Left cardiac atrium (tissue), 4 donors: ENCODE measurements at regions not wholly inside any gene's neighbourhood (a gene's known extent, or its start where the extent isn't known, plus 50 kb on each side); places are given as distances from the start of the nearest gene placed in this dataset.

Experiments used
- ATAC-seq, 2 donors: fragments of 200-7000 bp; cut with Tn5 transposase; one replicate each; pipeline ENCODE4 v1.9.1; 2020; ENCODE audit warnings: mild to moderate bottlenecking in 2 of 2, moderate library complexity in 2 of 2
- DNase-seq: peaks from one replicate; pipeline ENCODE4 v3.0.0-alpha.2; 2020
- intact Hi-C, 2 donors: fragments of 100-400 bp; cut with DNase I; formaldehyde crosslinking; loops; one replicate each; pipeline versions ENCODE4 v1.14.1 to v1.15.1; 2022 to 2023
- donor health status: DM: no; HTN: yes; CAD: no.
- donor health status: DM: no; HTN: yes; CAD: no; lungs with severe emphysema.
- donor health status: DM: yes; HTN: yes; CAD: no.
- donor health status: Dilated cardiomyopathy.

DNA sequence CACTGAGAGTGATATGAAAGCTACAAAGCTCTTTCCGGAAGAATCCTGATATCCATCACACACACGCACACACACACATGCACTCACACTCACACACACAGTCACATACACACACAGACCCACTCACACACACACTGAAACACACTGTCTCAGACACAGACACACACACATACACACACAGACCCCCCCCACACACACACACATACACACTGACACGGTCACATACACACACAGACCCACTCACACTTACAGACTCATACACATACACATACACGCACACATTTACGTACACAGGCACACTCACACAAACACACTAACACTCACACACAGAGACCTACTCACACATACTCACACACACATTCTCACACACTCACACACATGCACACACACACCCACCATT, 58.6 kb downstream of the LIG4 start:
- DNase-seq: no peak
- intact Hi-C loops: loop anchor here (5.0 to 10.0 kb wide), 2 partner anchors 782 to 944 kb away; no protein-coding TSS in a partner anchor
- no peak for ATAC-seq

DNA sequence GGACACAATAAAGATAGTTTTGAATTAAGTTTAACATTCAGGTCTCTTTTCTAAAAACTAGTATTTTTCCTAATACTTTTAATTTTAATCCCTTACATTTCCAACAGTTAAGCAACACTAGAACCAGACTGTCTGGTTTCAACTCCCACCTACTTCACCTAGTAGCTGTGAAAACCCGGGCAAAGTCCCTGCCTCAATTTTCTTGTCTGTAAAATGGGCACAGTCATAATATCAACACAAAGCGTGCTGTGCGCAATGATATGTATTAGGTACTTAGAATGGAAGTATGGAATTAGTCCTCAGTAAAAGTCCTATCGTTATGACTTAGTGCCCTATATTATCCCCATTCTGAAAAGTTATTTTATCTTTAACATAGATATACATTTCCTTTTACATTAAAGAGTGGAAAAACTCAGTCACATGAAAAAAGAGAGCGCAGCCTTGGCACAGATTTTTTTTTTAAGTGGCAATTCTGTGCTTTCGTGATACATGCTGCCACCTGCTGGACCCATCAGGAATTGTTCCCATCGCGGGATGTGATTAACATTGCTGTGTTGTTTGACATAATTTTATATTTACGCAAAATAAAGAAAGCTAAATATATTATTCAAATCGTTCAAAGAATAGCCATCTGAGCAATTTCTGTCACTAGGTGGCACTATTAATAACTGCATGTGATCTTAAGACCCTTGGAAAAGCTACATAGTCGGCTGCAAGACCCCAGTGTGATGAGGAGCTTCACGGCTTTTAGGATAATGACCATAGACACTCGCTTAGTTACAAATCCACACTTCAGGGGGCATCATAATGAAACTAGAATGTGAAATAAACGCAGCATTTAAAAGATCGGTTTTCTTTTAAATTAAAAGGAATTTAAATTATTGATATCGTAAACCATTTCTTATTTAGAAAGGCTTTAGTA, 59.9 kb downstream of the LIG4 start:
- ATAC-seq (peak in 1 of 2 donors; percentile 54), DNase-seq (peak; percentile 38)
- intact Hi-C loops: loop anchor here (2.0 to 10.0 kb wide), 3 partner anchors 781 to 945 kb away; no protein-coding TSS in a partner anchor

DNA sequence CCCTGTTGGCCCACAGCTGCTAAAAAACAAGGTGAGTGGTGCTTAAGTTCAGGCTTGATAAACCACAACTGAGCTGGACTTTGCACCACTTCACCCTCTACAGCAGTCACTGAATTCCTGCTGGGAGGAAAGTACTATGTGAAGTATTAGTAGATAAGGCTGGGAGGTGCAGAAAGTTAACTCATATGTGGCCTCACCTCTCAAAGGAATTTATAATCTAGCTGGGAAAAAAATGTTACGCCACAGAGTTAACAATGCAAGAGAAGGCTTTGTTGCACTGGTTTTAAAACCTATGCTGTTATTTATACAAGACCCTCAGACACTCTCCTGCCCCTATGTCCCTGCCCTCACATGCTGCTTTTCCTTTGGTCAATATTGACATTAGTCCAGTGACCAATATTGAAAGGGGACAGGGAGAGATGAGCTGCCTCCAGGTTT, 60.9 kb downstream of the LIG4 start:
- DNase-seq (no peak), ATAC-seq (peak in 1 of 2 donors; percentile 94)
- intact Hi-C loops: loop anchor here in 1 of 2 donors (2.0 to 10.0 kb wide), 2 partner anchors 780 to 944 kb away; no protein-coding TSS in a partner anchor

DNA sequence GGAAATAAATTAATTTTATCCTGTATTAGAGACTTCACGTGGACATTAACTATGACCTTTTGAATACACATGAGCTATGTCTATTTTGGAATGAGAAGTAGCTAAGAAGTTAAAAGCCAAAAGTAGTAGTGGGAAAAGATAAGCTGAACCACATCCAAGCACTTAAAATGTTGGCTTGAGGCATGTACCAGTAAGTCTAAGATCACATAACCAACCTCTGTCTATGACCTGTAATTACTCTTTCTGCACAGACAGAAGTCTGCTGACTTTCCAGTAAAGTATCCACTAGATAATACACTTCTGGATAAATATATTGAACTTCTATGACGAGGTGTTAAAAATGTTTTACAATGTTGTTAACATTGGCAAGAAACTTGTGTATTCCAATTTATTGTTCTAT, 68.7 kb downstream of the LIG4 start:
- ATAC-seq: peak; percentile 47 to 80
- intact Hi-C loops: no loop called here

DNA sequence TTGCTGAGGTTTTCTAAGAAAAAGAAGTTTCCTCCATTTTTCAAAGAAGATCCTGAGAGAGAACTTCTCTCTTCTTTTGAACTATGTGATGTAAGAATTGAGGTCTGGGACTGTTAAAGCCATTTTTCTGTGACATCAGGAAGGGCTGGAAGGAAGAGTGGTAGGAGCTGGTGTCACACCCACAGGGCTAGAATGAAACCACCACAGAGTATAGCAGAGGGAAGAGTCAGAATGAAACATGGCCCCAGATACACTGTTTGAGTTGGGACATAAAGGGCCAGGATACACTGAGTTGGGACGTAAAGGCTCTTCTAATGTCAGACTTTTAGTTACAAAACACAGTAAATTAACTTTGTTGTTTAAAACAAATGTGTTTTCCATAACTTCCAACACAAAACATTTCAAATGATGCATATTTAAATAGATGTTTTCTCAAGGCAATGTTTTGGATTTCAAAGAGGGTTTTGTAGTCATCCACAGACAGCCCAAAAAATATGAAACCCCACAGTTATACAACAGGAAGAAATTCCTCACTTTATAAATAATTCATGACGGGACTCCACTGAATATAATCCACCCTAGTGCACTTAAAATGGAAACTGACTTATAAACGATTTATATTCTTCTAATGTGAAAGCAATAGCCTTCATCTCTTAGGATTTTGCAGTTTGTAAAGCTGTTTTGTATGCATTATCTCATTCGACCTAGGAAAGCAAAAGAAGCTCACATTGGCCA, 72.5 kb downstream of the LIG4 start:
- ATAC-seq: no peak
- no peak for DNase-seq
- intact Hi-C loops: no loop called here

More for the DNA sequence above, 68.7 kb downstream of the LIG4 start:
- no peak for DNase-seq

DNA sequence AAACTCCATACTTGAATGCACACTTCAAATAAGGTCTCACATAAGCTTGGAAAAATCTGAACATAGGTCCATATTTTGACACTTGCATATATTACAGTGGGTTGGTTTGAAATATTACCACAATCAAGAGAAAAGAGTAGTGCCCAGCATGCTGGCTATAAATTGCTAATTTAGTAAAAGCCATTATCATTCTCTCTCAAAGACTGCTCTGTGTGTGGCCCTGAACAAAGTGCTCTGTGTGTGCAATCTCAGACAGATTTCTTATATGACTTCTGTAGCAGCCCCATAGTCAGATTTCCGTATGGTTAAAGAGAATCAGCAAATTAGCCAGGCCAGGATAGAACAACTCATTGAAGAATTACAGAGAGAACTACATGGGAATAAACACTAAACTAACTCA, 78.2 kb downstream of the LIG4 start:
- intact Hi-C loops: no loop called here
- ATAC-seq (no peak), DNase-seq (no peak)

DNA sequence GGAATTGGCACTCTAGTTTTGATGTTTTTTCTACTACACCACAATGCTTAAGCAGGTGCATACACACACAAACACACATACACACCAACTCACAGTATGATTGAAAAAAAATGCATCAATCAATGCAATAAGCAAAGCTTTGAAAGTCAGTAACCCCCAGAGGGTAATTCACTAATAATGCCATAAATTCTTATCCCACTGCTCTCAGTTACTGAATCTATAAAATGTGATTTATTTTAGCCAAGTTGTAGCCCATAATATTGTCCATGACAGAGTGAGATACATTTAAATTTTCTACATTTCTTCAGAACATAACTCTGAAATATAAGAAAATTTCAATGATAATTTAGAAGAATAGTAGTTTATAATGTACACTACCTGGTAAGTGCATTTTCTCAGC, 87.9 kb downstream of the LIG4 start:
- intact Hi-C loops: no loop called here
- DNase-seq: no peak
- ATAC-seq: no peak

DNA sequence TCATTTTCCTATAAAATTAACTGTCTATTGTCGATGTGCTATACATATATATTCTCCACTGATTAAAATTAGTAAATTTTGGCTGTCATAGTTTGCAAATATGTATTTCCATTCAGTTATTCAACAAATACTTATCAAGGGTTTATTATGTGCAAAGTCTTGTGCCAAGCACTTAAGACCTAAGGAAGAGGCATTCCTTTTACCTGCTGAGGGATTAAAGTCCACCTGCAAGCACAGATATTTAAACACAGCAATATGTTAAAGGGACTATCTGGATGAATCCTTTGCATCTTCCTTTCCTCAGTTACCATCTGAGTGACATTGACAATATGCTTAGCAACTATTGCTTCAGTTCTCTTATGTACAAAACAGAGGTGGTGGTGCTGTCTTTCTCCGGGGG, 89.3 kb downstream of the LIG4 start:
- ATAC-seq (no peak), DNase-seq (no peak)
- intact Hi-C loops: no loop called here

DNA sequence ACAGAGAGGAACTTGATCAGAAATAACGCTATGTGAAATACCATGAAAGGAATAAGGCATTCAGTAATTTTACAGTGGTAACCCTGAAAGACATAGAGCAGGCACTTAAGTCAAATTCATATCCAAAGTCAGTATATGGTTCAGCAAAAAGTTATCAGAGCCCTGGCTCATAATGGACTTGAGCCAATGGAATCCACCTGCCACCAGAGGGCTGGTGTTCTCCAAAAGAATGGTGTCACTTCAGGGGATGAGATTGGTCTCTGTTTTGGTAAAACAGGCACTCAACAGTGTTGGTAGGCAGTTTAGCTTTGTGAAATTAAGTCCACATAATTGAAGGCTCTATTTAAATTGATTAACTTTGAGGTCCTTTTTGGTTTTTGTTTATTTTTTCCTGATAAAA, 93.9 kb downstream of the LIG4 start:
- intact Hi-C loops: no loop called here
- DNase-seq: no peak
- no peak for ATAC-seq

DNA sequence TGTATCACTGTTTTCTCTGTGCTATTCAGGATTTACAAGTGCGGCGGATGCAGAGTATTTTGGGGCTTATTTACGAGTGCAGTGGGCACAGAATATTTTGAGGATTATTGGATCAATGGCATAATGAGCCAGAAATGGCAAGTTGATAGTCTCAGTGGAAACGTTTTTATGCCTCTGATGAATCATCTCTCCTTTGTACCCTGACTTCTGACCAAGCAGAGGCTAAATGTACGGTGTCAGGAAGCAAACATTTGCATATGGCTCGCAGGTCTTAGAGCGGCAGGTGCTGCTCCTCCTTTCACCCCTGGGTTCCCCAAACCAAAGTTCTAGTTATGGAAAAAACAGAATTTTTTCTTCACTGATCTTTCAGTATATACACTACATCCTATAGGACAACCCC, 94.5 kb downstream of the LIG4 start:
- ATAC-seq: no peak
- intact Hi-C loops: no loop called here
- DNase-seq: no peak

DNA sequence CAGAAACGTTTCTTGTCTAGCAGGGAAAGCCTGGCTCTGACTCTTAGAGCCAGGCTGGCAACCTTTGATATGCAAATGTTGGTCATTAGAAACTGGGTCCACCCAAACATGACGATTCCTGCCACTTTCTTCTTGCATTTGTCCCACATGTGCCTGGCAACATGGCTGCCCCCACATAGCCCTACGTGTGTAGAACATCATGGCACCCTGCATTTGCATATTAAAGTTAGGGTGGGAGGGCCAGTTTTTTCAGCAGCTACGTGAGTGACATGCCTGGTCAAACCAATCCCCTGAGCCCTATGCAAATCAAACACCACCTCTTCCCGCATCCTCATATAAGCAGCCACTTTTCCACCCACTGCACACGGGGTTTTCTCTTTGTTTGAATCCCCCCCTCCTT, 95.0 kb downstream of the LIG4 start:
- DNase-seq (no peak), ATAC-seq (no peak)
- intact Hi-C loops: no loop called here

DNA sequence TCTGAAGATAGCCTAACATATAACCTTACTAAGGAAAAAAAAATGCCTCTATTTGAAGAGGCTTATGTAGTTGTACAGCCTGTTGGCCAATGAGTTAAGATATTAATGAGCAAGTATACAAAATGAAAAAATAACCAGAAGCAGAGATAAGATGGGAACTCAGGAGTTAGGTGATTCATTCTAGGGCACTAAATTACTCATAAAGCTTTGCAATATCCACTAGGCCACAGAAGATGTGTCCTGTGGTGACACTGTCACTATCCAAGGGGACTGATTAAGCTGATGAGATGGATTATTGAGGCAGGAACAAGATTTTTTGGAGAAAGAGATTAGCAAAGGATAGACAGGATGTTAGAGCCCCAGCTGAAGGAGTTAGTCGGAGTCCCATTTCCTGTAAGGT, 99.6 kb downstream of the LIG4 start:
- no peak for DNase-seq
- ATAC-seq: no peak
- intact Hi-C loops: no loop called here

DNA sequence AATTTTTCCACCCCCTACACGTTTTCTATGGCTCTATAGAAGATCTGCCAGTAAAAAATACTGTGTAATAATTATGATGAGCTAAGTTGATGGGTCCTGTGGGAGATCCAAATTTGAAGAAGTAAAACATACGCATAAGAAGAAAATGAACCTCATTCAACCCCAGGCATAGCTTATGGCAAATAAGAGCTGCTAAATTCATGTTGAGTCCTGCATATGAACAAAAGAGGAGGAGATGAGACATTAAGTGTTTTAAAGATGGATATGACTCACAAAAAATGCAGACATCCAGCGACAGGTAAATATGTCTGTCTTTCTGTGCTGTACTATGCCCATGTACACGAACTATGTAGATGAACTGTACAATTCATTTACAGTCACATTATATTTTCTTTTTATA, 101.9 kb downstream of the LIG4 start:
- no peak for ATAC-seq
- intact Hi-C loops: no loop called here
- no peak for DNase-seq

DNA sequence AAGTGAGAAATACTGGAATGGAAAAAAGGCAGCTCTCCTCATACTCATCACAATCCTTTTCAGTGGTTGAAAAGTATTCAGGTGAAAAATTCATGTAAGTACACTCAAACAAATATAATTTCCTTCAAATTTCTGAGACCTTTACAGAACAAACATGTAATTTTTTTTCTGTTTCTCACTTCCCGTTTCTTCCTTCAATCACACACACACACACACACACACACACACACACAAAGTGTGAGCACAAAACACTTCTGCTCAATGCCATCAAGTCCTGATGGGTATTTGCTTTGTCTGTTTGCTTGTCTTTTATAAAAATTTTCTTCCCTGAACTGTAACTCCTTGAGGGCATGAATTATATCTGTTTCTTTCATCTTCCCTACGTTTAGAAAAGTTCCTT, 110.6 kb downstream of the LIG4 start:
- DNase-seq (no peak), ATAC-seq (no peak)
- intact Hi-C loops: no loop called here

DNA sequence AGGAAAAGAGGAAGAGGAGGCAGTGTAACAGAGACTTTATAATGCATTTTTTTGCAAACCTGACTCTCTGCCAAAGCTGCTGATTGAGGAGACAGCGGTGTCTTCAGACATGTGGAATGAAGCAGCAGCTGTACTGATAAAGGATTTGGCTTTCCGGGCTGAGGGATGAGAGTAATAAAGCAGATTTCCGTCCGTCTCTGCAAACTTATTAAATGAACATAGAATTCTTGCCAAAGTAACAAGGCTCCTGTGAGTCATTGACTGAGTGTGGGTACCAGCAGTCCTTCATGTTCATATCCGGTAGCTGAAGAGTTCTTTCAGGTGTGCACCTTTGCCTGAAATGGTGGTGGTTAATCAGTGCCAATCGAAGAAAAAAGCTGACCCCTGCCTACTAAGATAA, 112.6 kb downstream of the LIG4 start:
- peak; percentile 12 to 88 for ATAC-seq
- no peak for DNase-seq
- intact Hi-C loops: no loop called here

DNA sequence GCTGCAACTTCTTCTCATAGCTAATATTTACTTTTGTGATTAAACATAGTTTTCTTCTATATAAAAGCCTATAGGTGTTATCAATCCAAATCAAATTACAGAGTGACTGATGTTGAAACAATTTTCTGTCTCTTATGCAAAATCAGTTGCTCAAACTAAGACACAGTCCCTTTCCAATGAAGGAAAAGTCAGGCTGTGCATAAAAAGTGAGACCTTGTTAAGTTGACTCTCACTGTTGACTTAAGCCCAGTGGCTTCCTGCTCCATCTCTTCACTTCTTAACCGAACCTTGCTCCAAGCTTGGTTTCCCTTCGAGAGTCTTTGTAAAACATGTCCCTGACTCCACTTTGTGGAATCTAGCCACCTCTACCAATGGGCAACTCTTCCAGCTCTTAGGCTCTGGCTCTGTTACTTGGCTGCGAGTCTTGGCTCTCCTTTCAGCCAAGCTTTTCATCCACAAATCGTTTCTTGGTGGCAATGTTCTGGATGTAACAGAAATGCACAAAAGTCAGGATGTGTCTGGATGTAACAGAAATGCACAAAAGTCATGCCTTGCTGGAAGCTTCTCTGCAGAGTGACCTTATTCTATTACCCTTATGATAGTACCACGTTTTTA, 118.9 kb downstream of the LIG4 start:
- DNase-seq (no peak), ATAC-seq (no peak)
- intact Hi-C loops: no loop called here

DNA sequence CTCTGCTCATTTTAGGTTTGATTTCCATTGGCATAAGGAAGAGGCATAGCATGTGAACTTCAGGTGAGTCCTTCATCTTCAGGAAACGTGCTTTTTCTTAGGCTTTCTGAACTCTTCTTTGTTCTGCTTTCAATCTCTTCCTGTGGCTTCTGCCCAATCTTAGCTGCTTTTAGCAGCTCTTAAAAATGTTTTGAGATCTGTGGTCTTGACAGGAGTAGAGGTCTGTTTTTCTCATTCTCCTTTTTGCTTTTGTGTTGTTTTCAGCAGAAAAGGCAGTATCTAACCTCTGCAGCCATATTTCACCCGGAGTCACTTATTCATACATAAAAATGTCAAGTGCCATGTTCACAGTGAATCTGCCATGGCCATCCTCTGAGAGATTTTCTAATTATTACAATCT, 120.3 kb downstream of the LIG4 start:
- no peak for DNase-seq
- ATAC-seq: no peak
- intact Hi-C loops: no loop called here

DNA sequence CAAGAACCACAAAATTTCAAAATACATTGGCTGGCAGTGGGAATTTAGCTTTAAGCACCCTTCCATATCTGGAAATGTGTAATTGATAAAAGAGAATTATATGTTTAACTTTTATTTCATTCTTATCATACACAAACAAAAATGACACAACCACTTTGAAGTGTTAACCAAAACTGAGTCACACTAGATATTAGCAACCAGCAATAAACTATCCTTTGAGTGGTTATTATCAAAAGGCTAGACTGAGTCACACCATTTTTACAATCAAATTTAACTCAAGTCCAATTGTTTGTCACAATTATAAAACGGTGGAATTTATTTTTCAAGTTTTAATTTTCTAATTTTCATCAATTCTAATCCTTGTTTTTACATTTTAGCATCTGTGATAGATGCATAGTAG, 121.7 kb downstream of the LIG4 start:
- no peak for DNase-seq
- ATAC-seq: no peak
- intact Hi-C loops: no loop called here

DNA sequence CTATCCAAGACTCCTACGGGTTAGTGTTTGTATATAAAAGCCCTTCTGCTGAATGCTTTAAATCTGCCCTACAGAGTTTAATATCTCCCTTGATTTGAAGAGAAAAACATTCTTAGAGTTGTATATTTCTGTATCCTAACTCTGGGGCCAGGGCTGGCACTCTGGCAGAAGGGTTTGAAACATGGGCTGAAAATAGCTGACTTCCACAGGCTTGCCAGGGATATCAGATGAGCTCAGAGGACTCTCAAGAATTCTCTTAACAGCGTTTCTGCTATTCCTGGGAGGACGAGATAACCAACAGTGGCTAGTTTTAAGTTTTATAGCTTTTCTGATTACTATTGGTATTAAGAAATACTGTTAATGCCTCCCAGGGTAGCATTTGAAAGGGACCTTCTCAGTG, 127.5 kb downstream of the LIG4 start:
- DNase-seq (no peak), ATAC-seq (peak; percentile 74 to 79)
- intact Hi-C loops: no loop called here

DNA sequence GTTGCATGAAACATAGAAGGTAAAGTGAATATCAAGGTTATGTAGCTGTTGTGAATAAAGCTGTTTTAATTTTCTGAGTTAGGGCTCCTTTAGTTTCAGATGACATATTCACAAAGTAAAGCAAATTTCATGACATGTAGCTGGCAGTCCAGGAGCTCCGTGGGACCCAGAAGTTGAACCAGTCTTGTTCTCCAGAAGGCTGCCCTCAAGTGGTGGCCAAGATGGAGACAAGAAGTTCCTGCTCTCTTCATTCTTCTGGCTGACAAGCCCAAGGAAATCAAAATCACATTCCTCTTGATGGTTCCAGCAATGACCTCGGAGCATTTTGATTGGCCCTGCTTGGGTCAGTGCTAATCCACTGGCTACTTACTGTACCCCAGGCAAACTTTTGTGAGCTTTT, 128.7 kb downstream of the LIG4 start:
- DNase-seq (no peak), ATAC-seq (no peak)
- intact Hi-C loops: no loop called here
